ENCODE measurements at regions not wholly inside any gene's neighbourhood (a gene's known extent, or its start where the extent isn't known, plus 50 kb on each side); places are given as distances from the start of the nearest gene placed in this dataset.
"Not testable (repeated sequence)": the region's sequence is repeated elsewhere in the genome, so short reads cannot be mapped to it uniquely, and the experiment has no call there.

- TF ChIP-seq POLR2A, TAF1, POU2F2, POLR2AphosphoS5 (IDR thresholded peaks at IDR 0.05; ENCODE audit: low read depth, low read length): not testable (repeated sequence)
Measured at GRCh38 chr11:49346627-49347026, 138.2 kb upstream of the FOLH1 start.
